ENCODE measurements at regions not wholly inside any gene's neighbourhood (a gene's known extent, or its start where the extent isn't known, plus 50 kb on each side); places are given as distances from the start of the nearest gene placed in this dataset.

- no peak for TF ChIP-seq POLR2AphosphoS5 (IDR thresholded peaks at IDR 0.05; ENCODE audit: control insufficient read depth, insufficient read depth, low read depth, low read length)
- TF ChIP-seq E4F1 (CRISPR knock-in tag; IDR thresholded peaks at IDR 0.05; ENCODE audit: borderline replicate concordance): no peak
- TF ChIP-seq HSF4 (CRISPR knock-in tag; IDR thresholded peaks at IDR 0.05; ENCODE audit: borderline replicate concordance): no peak
- TF ChIP-seq, protein P1, sequence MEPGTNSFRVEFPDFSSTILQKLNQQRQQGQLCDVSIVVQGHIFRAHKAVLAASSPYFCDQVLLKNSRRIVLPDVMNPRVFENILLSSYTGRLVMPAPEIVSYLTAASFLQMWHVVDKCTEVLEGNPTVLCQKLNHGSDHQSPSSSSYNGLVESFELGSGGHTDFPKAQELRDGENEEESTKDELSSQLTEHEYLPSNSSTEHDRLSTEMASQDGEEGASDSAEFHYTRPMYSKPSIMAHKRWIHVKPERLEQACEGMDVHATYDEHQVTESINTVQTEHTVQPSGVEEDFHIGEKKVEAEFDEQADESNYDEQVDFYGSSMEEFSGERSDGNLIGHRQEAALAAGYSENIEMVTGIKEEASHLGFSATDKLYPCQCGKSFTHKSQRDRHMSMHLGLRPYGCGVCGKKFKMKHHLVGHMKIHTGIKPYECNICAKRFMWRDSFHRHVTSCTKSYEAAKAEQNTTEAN (CRISPR knock-in tag; IDR thresholded peaks at IDR 0.05): no peak
- no peak for TF ChIP-seq ZNF785 (CRISPR knock-in tag; IDR thresholded peaks at IDR 0.05)
- no peak for TF ChIP-seq ADNP (tag; IDR thresholded peaks at IDR 0.05)
- no peak for TF ChIP-seq ZNF263 (CRISPR knock-in tag; IDR thresholded peaks at IDR 0.05; ENCODE audit: borderline replicate concordance)
Observed at GRCh38 chr2:122622934-122623333, 867.5 kb downstream of the TSN start.
